ENCODE measurements at regions not wholly inside any gene's neighbourhood (a gene's known extent, or its start where the extent isn't known, plus 50 kb on each side); places are given as distances from the start of the nearest gene placed in this dataset.

DNA sequence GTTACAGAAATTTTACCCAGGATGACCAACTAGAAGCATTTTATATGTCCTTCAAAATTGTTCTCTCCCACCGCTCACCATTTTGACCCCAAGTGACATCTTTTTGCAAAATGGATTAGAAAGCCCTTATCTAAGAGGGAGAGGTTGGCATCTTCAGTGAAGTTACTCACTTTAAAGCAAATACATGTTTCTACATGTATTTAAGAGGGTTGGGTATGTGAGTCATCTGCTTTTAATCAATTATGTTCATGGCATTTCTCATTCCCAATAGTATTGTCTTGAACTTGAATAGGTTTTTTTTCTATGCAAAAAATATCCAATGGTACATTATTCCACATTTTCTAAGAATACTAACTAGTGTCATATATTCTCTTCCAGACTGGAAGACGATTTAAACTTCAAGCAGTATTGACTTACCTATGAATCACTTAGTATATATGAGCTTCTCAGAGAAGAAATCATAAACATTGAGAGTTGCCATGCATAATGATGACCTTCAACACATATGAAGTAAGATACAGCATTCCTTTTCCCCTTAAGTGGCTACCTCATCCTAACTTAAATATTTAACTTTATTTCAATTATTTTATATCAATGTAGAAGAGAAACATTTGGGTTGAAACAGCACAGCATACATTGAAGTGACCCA is 132.8 kb downstream of the POLR1F start:
- no peak overlapping the region for H3K23ac ChIP-seq (ENCODE audit: insufficient read length, low read depth, low read length)
- Mint-ChIP-seq H3K36me3 (ENCODE audit: insufficient read depth in 1 of 3, low read depth in 3 of 3) (no peaks in the 10 kb centered on the region), H3K4me3 (no peak overlapping the region), H3K27ac (no peak overlapping the region), H3K27me3 (ENCODE audit: low read depth) (no peaks in the 10 kb centered on the region), H3K9me3 (no peaks in the 10 kb centered on the region), H3K4me1 (peaks cover 0 to 3% of the 10 kb centered on the region in 2 experiments; a peak in 1 of 4 replicates)
- H3K4ac ChIP-seq (ENCODE audit: low read depth, low read length) = no peak overlapping the region
- no peaks in the 10 kb centered on the region for H3K9me3 ChIP-seq (ENCODE audit: control insufficient read depth, low read depth, low read length)
- no peak overlapping the region for H2BK20ac ChIP-seq (ENCODE audit: low read depth, low read length, poor library complexity, severe bottlenecking)
- H3K9ac ChIP-seq (ENCODE audit: extremely low read depth, insufficient read length, low read length) = no peak overlapping the region
- no peak overlapping the region for H2BK12ac ChIP-seq (ENCODE audit: insufficient read length, low read depth, low read length)
- WGBS (ENCODE audit: extremely low coverage, insufficient read length, low lambda C conversion rate) = no CpG with 5 or more reads among the region's 2 CpGs
- H4K5ac ChIP-seq (ENCODE audit: insufficient read length, low read depth, low read length) = no peak overlapping the region
- no peak for TF ChIP-seq CTCF (conservative IDR thresholded peaks at IDR 0.05)
- H3K79me1 ChIP-seq (ENCODE audit: insufficient read depth, low read depth, low read length, poor library complexity, severe bottlenecking) = no peaks in the 10 kb centered on the region
- H2BK120ac ChIP-seq (ENCODE audit: low read depth, low read length, poor library complexity, severe bottlenecking) = no peak overlapping the region
- H3K18ac ChIP-seq (ENCODE audit: insufficient read length, low read depth, low read length) = no peak overlapping the region
- no peaks in the 10 kb centered on the region for H3K79me2 ChIP-seq (ENCODE audit: insufficient read depth, low read length)
- no peaks in the 10 kb centered on the region for H3K27me3 ChIP-seq (ENCODE audit: insufficient read depth, low read length)
- no peak overlapping the region for H2AFZ ChIP-seq (ENCODE audit: low read length)
- no peak overlapping the region for H3K27ac ChIP-seq (ENCODE audit: insufficient read length, low read depth, low read length)
- H4K20me1 ChIP-seq (ENCODE audit: control insufficient read depth, insufficient read depth, insufficient read length) = no peaks in the 10 kb centered on the region
- H3K14ac ChIP-seq (ENCODE audit: insufficient read depth, low read length) = no peak overlapping the region
- H3T11ph ChIP-seq (ENCODE audit: low read length) = no peak overlapping the region
- H4K8ac ChIP-seq (replicated peaks; ENCODE audit: insufficient read length, low read depth, low read length) = no peak overlapping the region
- H2AK5ac ChIP-seq (ENCODE audit: insufficient read length, low read length) = no peak overlapping the region
- H3K23me2 ChIP-seq (ENCODE audit: insufficient read length, low read depth, low read length, poor library complexity, severe bottlenecking) = no peaks in the 10 kb centered on the region
- no peak overlapping the region for H2BK5ac ChIP-seq (ENCODE audit: insufficient read length, low read length)
- H4K91ac ChIP-seq (ENCODE audit: insufficient read length, low read depth, low read length) = no peak overlapping the region
- no peak for DNase-seq
- no peak overlapping the region for H3K56ac ChIP-seq (ENCODE audit: insufficient read length, low read depth, low read length)
- no peak overlapping the region for H2BK15ac ChIP-seq (ENCODE audit: low read depth, low read length)
- H3K4me1 ChIP-seq (ENCODE audit: insufficient read depth, low read length) = no peaks in the 10 kb centered on the region
- H3K4me2 ChIP-seq (ENCODE audit: insufficient read depth, insufficient read length, low read length) = no peak overlapping the region
